Tongue (tissue), 1 donor: ENCODE measurements at regions not wholly inside any gene's neighbourhood (a gene's known extent, or its start where the extent isn't known, plus 50 kb on each side); places are given as distances from the start of the nearest gene placed in this dataset.
"Not testable (repeated sequence)": the region's sequence is repeated elsewhere in the genome, so short reads cannot be mapped to it uniquely, and the experiment has no call there.

ENCODE experiments used
- DNase-seq: peaks from one replicate; pipeline ENCODE4 v3.0.0-alpha.2; 2015

DNA sequence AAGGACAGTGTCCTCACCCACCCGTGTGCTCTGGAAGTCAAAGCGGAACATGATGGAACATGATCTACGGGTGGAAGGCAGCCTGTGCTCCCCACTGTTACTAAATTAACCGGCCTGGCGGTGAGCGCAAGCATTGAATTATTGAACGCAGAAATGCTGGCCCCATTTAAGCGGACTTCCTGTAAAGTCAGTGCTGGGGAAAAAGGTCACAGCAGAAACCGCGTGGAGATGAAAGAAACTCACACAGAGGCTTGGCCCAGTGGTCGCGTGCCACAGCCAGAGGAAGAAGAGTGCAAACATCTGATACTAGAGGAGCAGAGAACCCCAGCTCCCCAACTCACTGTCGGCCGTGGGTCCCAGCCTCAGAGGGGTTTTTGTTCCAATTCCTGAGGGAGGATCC is 321.2 kb downstream of the ADGRD1 start:
- no peak for DNase-seq

DNA sequence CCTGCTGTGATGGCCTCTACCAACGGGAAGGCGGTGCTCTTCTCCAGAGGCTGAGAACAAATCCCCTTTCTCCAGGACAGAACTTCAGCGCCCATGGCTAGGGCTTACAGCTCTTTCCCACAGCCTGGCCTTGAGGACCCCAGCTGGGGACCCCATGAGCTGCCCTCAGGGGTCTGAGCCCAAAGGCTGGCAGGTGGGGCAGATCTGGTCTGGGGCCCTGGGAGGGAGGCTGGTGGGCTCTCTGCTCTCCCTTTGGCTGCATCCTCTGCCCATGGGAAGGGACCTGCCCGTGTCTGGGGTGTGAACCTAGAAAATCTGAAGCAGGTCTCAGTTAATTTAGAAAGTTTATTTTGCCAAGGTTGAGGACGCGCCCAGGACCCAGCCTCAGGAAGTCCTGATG is 322.1 kb downstream of the ADGRD1 start:
- no peak for DNase-seq

DNA sequence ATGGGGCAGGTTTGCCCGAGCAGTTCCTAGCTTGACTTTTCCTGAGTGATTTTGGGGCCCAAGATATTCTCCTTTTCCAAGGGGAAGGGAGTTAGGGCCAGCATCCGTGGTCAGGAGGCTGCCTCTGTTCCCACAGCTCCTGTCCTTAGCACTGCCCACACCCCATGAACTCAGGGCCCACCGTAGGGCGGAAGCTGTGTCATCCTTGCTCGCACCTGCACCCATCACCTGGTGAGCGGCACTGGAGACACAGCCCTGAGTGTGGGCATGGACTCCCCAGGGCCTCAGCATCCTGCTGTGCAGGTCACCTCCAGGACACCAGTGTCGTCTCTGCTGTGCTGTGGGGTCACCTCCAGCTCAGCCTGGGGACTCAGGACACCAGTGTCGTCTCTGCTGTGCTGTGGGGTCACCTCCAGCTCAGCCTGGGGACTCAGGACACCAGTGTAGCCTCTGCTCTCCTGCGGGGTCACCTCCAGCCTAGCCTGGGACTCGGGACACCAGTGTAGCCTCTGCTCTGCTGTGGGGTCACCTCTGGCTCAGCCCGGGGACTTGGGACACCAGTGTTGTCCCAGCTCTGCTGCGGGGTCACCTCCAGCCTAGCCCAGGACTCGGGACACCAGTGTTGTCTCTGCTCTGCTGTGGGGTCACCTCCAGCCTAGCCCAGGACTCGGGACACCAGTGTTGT is 322.9 kb downstream of the ADGRD1 start:
- DNase-seq: no peak

DNA sequence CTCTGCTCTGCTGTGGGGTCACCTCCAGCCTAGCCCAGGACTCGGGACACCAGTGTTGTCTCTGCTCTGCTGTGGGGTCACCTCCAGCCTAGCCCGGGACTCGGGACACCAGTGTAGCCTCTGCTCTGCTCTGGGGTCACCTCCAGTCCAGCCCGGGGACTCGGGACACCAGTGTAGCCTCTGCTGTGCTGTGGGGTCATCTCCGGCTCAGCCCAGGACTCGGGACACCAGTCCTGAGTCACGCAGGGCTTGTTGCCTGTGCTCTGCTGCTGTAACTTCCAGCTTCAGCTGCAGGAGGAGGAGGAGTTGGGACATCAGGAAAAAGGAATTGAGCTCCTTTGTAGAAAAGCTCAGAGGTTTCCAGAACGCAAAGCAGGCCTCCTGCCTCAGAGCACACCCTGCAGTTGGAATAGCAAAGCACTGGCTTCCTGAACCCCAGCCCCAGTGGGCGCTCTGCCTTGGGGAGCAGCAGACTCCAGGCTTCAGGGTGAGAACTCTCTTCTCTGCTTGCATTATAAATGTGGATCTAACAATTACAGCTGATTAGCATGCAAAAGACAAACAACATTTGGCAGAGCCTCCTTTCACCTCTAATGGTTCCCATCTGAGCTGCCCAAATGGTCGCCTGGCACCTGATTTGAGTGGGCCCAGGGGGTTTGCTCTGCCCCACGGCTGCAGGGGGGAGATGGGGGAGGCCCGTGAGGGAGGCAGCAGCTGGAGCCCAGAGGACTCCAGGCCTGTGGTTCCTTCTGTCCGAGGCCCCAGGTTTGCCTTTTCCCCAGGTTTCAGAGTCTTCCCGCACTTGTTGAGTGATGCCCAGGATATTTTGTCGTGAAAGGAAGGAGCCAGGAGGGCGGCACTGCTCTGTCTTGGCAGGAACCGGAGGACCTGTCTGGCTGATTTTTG is 323.7 kb downstream of the ADGRD1 start:
- not testable (repeated sequence) for DNase-seq

DNA sequence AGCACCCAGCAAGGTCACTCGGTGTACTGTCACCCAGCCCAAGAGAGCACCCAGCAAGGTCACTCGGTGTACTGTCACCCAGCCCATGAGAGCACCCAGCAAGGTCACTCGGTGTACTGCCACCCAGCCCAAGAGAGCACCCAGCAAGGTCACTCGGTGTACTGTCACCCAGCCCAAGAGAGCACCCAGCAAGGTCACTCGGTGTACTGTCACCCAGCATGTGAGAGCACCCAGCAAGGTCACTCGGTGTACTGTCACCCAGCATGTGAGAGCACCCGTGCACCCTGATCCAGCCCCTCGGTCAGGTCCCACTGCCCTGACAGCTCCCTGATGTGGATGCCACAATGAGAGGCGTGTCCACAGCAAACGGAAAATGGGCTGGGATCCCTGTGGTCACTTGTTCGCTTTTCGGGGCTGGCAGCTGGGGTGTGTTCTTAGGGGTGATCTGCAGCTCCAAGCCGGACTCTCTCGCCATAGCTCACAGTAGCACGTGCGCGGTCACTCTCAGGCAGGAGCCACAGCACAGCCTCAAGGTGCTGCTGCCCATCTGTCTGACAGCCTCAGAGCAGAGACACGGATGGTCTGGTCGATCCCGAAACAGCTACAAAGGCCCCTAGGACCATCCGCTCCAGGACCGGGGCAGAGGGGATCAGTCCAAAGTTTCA is 324.9 kb downstream of the ADGRD1 start:
- DNase-seq: not testable (repeated sequence)

DNA sequence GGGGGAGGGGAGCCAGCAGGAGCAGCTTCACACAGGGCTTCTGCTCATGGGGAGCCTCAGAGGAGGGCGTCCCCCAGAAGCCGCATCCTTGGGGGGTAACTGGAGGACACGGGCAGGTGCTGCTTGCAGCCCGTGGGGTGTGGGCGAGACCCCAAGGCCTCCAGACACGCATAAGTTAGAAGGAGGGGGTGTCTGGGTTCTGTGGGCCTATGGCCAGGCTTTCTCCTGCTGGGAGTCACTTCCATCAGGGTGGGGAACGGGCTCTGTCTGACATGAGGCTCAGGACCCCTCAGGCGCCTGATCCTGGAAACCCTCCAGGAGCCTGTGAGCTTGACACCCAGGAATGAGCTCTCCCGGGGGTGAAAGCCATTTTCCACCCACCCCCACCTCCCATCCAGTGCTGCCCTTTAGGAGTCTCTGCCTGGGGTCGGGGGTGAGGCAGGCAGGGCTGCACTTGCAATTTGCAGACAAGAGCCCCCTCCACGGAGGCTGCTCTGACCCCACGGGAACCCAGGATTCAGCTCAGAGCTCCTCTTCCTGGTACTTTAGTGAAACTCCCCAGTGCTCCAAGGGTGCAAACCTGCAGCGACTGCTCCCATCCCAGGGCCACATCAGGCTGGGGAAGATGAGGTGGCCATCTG is 325.7 kb downstream of the ADGRD1 start:
- DNase-seq: no peak

DNA sequence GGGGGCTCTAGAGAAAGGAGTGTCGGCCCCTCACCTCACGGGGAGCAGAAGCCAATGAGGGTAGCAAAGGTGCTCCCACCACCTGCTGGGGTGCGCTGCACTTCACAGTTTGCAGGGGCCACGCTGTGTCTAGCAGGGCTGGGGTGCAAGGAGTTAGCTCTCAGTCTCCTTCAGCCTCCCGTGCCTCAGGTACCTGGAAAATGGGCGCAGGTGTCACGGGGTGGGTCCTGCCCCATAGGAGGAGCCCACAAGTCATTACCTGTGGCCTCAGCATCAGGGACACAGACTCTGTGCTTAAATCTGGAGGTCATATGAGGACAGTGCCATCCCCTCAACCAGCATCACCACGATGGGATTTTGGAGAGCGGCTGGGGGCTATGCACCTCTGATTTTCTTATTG is 326.7 kb downstream of the ADGRD1 start:
- no peak for DNase-seq

DNA sequence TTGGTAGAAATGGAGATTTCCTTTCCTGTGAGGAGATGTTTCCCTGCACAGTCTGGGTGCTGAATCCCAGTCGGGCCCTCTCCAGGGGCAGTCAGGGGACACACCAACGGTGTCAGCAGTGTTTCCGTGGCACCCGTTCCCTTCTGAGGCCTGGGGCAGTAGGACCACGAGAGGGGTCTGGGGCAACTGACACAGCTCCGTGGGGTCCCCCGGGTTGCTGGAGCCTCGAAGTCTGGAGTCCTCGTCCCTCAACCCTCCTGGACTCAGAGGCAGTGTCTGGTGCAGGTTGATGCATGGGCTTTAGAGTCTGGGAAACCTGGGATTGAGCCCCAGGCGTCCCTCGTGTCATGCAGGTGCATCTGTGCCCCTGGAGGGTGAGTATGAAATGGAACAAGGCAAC is 327.3 kb downstream of the ADGRD1 start:
- no peak for DNase-seq

DNA sequence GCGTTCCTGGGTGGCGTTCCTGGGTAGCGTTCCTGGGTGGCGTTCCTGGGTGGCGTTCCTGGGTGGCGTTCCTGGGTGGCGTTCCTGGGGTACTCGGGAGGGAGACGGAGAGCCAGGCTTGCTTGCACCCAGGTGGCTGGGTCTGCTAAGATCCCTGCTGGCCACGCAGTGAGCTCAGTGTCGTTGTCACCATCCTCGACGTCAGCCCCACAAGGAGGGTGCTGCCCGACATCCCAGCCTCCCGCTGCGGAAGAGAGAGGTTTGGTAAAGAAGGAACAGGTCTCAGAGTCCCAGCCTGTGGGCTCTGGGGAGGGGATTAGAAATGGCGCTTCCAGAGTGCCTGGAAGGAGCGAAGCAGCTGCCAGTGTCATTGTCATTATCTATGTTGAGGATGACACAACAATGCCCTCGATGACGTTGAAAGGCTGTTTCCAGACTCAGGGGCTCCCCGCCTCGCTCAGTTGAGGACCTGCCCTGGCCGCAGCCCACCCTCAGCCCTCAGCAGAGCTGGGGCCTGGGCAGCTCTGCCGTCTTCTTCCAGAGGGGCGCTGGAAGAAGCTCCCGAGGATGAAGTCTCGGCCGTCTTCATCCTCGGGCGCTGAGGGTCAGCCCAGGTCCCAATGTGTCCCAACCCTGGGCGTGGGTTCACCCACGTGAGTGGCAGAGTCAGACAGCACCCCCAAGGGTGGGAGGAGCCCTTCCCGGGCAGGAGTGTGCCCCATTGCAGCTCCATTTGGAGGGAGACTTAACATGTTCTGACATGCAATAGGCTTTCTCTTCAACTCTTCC is 328.8 kb downstream of the ADGRD1 start:
- no peak for DNase-seq

DNA sequence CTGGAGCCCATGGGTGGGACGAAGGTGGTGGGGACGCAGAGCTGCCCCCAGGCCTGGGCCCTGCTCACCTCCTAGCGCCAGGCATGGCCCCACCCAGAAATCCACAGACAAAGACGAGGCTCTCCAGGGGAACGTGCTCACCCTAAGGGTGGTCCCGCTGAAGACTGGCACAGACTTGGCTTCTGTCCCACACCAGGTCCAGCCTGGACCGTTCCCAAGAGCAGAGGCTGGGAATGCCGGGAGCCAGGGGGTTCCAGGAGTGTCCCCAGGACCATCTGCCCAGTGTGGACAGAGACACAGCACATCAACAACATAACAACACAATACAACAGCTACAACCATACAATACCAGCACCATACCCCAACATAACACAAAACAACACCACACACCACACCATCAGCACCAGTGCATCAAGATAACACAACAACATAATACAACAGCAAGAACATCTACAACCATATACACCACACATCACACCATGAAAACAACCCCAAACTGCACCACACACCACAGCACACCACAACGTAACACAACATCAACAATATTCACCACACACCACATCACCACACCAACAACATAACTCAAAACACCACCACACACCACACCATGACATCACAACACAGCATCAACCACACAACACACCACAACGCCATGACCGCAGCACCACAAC is 329.6 kb downstream of the ADGRD1 start:
- no peak for DNase-seq

DNA sequence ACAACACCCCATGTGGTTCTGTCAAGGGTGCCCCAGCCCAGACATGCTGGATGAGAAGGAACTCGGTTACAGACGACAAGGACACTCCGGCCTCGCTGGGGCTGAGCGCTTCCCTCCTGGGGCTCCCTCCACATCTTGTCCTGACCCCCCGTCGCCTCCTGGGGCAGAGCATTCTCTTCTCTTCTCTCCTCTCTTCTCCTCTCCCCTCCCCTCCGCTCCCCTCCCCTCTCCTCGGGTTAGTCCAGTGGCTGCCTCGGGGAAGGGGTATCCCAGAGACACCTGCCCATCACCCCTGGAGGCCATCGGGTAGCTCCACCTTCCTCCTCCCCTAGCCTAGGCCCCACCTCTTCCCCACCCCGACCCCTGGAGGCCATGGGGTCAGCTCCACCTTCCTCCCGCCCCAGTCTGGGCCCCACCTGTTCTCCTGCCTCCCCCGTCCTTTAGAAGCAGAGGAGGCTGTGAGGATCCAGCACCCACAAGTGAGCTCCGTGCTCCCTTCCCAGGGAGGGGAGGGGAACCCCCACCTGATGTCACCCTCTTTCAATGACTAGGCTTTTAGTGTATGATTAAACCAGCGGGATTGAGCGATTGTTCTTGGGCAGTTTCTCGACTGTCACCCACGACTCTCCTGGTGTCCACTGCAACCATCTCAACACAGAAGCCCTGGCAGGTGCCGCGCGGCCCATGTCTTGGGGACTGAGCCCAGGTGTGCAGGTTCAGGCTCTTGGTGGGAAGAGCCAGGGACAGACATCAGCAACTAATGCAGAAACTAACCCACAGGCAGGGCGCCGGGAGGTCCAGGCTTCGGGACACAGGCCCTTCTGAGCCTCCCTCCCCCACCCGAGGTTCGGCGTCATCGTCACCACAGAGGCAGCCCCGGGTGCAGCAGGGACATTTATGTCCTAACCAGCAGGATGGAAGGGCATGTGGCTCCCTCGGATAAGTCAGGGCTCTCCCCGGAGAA is 330.4 kb downstream of the ADGRD1 start:
- not testable (repeated sequence) for DNase-seq

DNA sequence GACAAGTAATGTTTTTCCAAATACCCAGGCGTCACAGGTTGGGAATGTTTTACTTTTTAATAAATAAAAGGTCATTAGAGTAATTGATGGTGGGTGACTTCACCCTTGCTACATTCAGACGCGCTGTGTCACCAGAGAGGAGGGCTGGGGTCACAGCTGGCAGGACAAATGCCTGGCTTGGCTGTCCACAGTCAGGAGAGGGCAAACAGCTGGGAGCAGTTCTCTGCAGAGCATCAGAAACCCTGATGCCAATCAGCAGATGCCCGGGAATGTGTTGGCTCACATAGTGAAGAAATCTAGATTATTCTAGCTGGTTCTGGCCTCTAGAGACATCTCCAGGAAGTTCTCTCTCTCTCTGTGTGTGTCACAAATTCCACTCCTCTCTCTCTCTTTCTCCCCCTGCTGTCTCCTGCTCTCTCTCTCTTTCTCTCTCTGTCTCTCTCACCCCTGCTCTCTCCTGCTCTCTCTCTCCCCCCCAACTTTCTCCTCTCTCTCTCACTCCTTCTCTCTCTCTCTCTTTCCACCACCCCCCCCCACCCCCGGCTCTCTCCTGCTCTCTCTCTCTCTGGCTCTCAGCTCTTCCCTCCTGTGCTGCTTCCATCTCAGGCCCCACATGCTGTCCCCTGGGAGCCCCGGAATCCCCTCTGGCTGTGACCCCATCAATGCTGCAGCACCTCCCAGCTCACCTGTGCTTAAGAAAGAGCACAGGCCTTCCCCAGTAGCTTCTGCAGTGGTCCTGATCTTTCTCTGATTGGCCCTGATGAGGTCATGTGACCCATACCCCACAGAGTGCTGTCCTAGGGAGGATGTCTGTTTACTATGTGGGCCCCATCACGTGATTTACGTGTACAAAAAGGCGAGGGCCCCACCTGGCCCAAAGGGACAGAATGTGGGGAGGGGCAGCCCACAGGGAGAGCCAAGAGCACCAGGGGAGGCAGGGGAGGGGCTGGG is 331.5 kb downstream of the ADGRD1 start:
- DNase-seq: peak; percentile 14

DNA sequence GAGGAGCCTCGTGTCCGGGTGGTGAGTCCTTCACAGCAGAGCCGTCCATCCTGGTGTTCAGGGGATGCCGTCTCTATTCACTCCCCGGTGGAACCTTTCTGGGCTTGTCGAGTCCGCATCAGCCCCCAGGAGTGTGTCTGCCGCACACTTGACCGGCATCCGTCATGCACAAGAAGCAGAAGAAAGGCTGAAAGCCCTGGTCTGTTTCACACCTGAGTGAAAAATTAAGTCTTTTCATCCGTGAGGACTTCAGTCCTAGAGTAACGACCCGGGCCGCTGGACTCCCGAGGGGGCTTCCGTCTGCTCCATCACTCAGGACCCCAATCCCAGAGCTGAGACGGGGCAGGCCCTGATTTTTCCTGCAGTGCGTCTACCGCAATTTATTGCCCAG is 332.2 kb downstream of the ADGRD1 start:
- not testable (repeated sequence) for DNase-seq

DNA sequence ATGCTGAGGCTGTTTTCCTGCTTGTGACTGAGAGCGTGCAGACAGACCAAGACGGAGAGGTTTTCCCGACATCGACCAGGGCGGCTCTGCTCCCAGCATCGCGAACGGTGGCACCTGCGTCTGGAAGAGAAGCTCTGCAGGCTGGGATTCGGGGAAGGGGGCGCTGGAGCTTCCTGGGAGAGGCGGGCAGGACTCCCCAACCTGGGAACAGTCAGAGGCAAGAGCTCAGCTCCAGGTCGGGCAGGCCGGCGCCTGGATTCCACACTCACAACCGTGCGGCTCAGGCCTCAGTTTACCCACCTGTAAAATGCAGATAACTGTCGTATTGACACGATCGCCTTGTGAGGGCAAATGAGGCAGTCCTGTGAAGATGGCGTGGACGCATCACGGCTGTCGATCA is 332.6 kb downstream of the ADGRD1 start:
- DNase-seq: not testable (repeated sequence)

DNA sequence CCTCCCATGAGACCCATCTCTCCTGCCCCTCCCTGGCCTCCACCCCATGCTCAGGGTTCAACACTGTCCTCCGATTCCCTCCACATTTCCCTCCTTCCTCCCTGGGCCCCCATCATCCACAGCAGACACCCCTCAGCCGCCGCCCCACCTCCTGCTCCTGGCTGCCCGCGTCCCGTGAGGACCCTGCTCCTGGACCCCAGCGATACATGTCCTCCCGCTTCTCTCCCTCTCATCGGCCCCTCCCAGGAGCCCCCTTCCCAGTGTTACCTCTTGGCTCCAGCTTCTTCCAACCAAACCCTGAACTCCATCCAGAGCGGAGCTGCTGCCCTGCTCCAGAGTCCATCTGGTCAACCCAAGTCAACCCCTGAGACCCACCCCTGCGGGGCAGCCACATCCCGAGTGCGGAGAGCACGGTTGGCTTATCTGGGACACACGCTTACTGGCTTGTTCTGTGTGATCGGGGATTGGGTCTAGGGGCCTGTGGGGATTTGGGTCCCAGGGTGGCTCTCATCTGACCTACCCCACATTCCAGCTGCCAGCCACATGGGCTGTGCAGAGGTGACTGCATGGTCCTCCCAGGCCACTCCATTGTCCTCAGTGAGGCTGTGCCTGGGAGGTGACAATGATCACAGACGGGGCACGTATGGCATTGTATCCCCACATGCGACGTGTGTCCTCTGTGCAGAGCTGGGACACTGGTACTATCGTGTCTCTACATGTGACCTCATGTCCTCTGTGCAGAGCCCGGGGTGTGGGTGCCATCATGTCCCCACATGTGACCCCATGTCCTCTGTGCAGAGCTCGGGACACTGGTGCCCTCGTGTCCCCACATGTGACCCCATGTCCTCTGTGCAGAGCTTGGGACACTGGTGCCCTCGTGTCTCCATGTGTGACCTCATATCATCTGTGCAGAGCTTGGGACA is 333.6 kb downstream of the ADGRD1 start:
- no peak for DNase-seq

DNA sequence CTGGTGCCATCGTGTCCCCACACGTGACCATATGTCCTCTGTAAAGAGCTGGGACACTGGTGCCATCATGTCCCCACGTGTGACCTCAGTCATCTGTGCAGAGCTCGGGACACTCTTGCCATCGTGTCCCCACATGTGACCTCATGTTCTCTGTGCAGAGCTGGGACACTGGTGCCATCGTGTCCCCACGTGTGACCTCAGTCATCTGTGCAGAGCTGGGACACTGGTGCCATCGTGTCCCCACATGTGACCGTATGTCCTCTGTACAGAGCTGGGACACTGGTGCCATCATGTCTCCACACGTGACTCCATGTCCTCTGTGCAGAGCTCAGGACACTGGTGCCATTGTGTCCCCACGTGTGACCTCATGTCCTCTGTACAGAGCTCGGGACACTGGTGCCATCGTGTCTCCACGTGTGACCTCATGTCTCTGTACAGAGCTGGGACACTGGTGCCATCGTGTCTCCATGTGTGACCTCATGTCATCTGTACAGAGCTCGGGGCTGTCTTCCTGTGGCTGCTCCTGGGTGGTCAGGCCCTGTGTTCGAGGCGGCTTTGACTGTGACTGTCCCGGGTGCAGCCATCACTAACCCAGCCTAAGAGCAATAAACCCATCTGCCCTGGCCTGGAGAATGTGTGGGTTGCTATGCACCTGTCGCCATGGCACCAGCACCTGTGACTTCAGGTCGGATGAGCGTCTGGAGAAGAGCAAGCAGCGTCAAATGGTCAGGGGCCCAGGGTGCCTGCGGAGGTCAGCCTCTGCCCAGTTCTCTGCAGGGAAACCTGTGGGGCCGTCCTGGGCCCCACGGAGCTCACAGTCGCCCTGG is 334.4 kb downstream of the ADGRD1 start:
- DNase-seq: no peak
